GM12878 (cell line): ENCODE measurements at regions not wholly inside any gene's neighbourhood (a gene's known extent, or its start where the extent isn't known, plus 50 kb on each side); places are given as distances from the start of the nearest gene placed in this dataset.

Experiments
- ATAC-seq: fragments of 200-7000 bp; cut with Tn5 transposase; 3 replicates; pipeline ENCODE4 v1.9.1; 2020; ENCODE audit warnings: mild to moderate bottlenecking, moderate library complexity
- BruUV-seq: library from RNA; stranded (reverse); fragments of 400-500 nt; replicated peaks from 2 replicates; lab custom pipeline; 2021; lab: Mats Ljungman, UMichigan
- CTCF ChIA-PET: fragments of 300-600 bp; sonication (Branson Sonifier 250); formaldehyde crosslinking; extraction: SDS; loops from one replicate; lab custom pipeline; 2021; ENCODE audit warnings: inconsistent platforms; lab: Yijun Ruan, JAX
- POLR2A ChIA-PET: fragments of 350-600 bp; formaldehyde crosslinking; extraction: SDS; loops from one replicate; lab custom pipeline; 2021; ENCODE audit warnings: inconsistent platforms; lab: Charles Lee
- RAD21 ChIA-PET: fragments of 300-600 bp; sonication (Branson Sonifier 250); formaldehyde crosslinking; loops from one replicate; lab custom pipeline; 2023; ENCODE audit warnings: antibody characterized with exemption; ENCODE audit not compliant: unreplicated experiment; lab: Charles Lee
- SMC1A ChIA-PET: fragments of 300-600 bp; sonication (Branson Sonifier 250); formaldehyde crosslinking; loops from one replicate; lab custom pipeline; 2023; ENCODE audit not compliant: unreplicated experiment, uncharacterized antibody; lab: Charles Lee
- DNase-seq: peaks from one replicate; pipeline ENCODE4 v3.0.0-alpha.2; 2011; ENCODE audit warnings: low read depth, low spot score
- FAIRE-seq: peaks from 3 replicates; lab custom pipeline; 2011; peaks lifted over from hg19 to GRCh38; lab: Jason Lieb, UNC
- H2AFZ ChIP-seq: 2 replicates; pipeline ENCODE4 v1.6.0; 2011; ENCODE audit warnings: low read depth, low read length, control low read depth; ENCODE audit not compliant: control insufficient read depth
- H3K27ac ChIP-seq: 2 replicates; pipeline ENCODE4 v1.5.1; 2011; ENCODE audit warnings: control low read depth; ENCODE audit not compliant: control insufficient read depth, insufficient read depth
- H3K27me3 ChIP-seq, 2 experiments: replicated peaks in 1 of 2; 2 replicates each; pipeline versions ENCODE4 v1.6.0 to v1.6.1; 2011; ENCODE audit warnings: low read length in 1 of 2; ENCODE audit not compliant: control insufficient read depth in 2 of 2, insufficient read depth in 2 of 2
- H3K36me3 ChIP-seq, 2 experiments: 2 replicates each; pipeline ENCODE4 v1.5.1; 2011; ENCODE audit warnings: low read length in 1 of 2; ENCODE audit not compliant: control insufficient read depth in 2 of 2, insufficient read depth in 2 of 2
- H3K4me1 ChIP-seq: 2 replicates; pipeline ENCODE4 v1.6.1; 2011; ENCODE audit warnings: mild to moderate bottlenecking, low read length, moderate library complexity, mixed read lengths; ENCODE audit not compliant: control insufficient read depth, insufficient read depth
- H3K4me2 ChIP-seq: 2 replicates; pipeline ENCODE4 v1.6.0; 2011; ENCODE audit warnings: control low read depth; ENCODE audit not compliant: control insufficient read depth, insufficient read depth
- H3K4me3 ChIP-seq: fragments of 200-600 bp; sonication (generic); 2 replicates; pipeline ENCODE4 v1.5.1; 2016
- H3K79me2 ChIP-seq: 2 replicates; pipeline ENCODE4 v1.6.0; 2011; ENCODE audit warnings: low read length; ENCODE audit not compliant: control insufficient read depth, insufficient read depth
- H3K9ac ChIP-seq: 2 replicates; pipeline ENCODE4 v1.8.0; 2011; ENCODE audit warnings: low read length, control low read depth, mixed read lengths; ENCODE audit not compliant: control insufficient read depth, insufficient read depth
- H3K9me3 ChIP-seq: replicated peaks from 3 replicates; pipeline ENCODE4 v1.5.1; 2011; ENCODE audit warnings: mild to moderate bottlenecking, low read length; ENCODE audit not compliant: control insufficient read depth, insufficient read depth
- H4K20me1 ChIP-seq: 2 replicates; pipeline ENCODE4 v1.6.0; 2011; ENCODE audit not compliant: control insufficient read depth, insufficient read depth
- CHD2 ChIP-seq: IDR thresholded peaks from 2 replicates; pipeline ENCODE4 v1.6.1; 2011; ENCODE audit warnings: low read depth, low read length, improper control_type of control experiment, borderline replicate concordance
- E2F8 ChIP-seq: fragments of 450-650 bp; IDR thresholded peaks from 2 replicates; pipeline ENCODE4 v1.6.1; 2018; ENCODE audit warnings: mild to moderate bottlenecking, low read depth, moderate library complexity; ENCODE audit not compliant: partially characterized antibody
- FOS ChIP-seq: IDR thresholded peaks from 3 replicates; pipeline ENCODE4 v1.6.1; 2011; ENCODE audit warnings: borderline replicate concordance; ENCODE audit not compliant: insufficient read length; ENCODE audit errors: extremely low read depth
- KLF5 ChIP-seq: fragments of 450-650 bp; IDR thresholded peaks from 2 replicates; pipeline ENCODE4 v1.6.1; 2014; ENCODE audit warnings: mild to moderate bottlenecking; ENCODE audit not compliant: partially characterized antibody
- MEF2A ChIP-seq: IDR thresholded peaks from 2 replicates; pipeline ENCODE4 v1.6.1; 2011; ENCODE audit warnings: low read depth, mild to moderate bottlenecking, low read length, moderate library complexity; ENCODE audit not compliant: insufficient read depth
- MLLT1 ChIP-seq: fragments of 450-650 bp; IDR thresholded peaks from 2 replicates; pipeline ENCODE4 v1.6.1; 2016; ENCODE audit warnings: mild to moderate bottlenecking
- PML ChIP-seq: IDR thresholded peaks from 2 replicates; pipeline ENCODE4 v1.6.1; 2012; ENCODE audit warnings: low read length, inconsistent platforms
- RUNX3 ChIP-seq: IDR thresholded peaks from 2 replicates; pipeline ENCODE4 v1.6.1; 2012; ENCODE audit warnings: low read length, inconsistent platforms
- SRF ChIP-seq, 2 experiments: IDR thresholded peaks; 2 replicates each; pipeline ENCODE4 v1.6.1; 2011; ENCODE audit warnings: low read depth in 2 of 2, low read length in 2 of 2, mild to moderate bottlenecking in 1 of 2, moderate library complexity in 1 of 2
- WGBS: methylation state at CpG from one replicate; pipeline ENCODE4 v1.1.6; 2016; ENCODE audit warnings: low lambda C conversion rate; ENCODE audit not compliant: insufficient replicate concordance, insufficient coverage; ENCODE audit errors: missing lambda C conversion rate; 5-methylcytosine and 5-hydroxymethylcytosine counted together
- in situ Hi-C: fragments of 300-500 bp; cut with MboI; formaldehyde crosslinking; loops from 9 replicates; pipeline ENCODE4 v1.14.3; 2018; ENCODE audit warnings: mixed read lengths
- intact Hi-C: fragments of 100-400 bp; cut with micrococcal nuclease; formaldehyde crosslinking; loops from one replicate; pipeline ENCODE4 v1.14.2; 2022; ENCODE audit not compliant: unreplicated experiment

DNA sequence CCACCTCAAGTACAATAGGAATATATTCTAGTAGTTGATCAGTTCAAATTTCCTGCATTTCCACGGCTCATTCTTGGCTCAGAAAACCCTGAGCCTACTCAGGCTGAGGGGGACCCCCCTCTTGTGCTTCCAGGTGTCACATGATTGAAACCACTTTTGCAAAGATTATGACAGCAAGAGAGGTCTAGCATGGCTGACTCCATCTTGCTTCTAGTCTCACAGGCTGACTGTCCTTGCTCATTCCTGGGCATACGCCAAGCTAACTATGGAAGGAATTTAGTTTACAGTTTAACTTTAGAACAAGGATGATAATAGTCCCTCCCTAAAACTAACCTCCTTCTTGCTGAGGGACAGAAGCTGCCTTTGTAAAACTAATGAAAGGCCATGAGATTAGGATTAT is 154.1 kb downstream of the SNX18 start:
- no TSS peak for BruUV-seq
- H3K79me2 ChIP-seq, result no peaks in the 10 kb centered on the region
- H3K9me3 ChIP-seq, result peaks cover 7% of the 10 kb centered on the region
- RAD21 ChIA-PET, result no interaction called here
- intact Hi-C loops, result no loop called here
- no peak for DNase-seq
- no peaks in the 10 kb centered on the region for H4K20me1 ChIP-seq
- CTCF ChIA-PET, result no interaction called here
- H3K27me3 ChIP-seq, result no peaks in the 10 kb centered on the region
- no peak overlapping the region for H3K27ac ChIP-seq
- H3K4me2 ChIP-seq, result no peak overlapping the region
- TF ChIP-seq MEF2A, result no peak
- no peak for TF ChIP-seq PML
- no peak for TF ChIP-seq CHD2
- TF ChIP-seq KLF5, result no peak
- TF ChIP-seq MLLT1, result no peak
- no peak for TF ChIP-seq SRF (IDR thresholded peaks at IDR 0.05; ENCODE audit: low read depth in 2 of 2, low read length in 2 of 2)
- no peak for TF ChIP-seq FOS
- SMC1A ChIA-PET, result no interaction called here
- 46% methylated on average over 2 of the region's 2 CpGs for WGBS
- H3K9ac ChIP-seq, result no peak overlapping the region
- no peak overlapping the region for H3K4me3 ChIP-seq
- POLR2A ChIA-PET, result no interaction called here
- in situ Hi-C loops, result no loop called here
- no peak for FAIRE-seq
- ATAC-seq, result no peak
- peaks cover 10% of the 10 kb centered on the region; the same call in 1 of the 2 replicates for H3K4me1 ChIP-seq
- H2AFZ ChIP-seq, result no peak overlapping the region
- no peaks in the 10 kb centered on the region for H3K36me3 ChIP-seq

- intact Hi-C loops, result no loop called here
- H2AFZ ChIP-seq, result no peak overlapping the region
Measured at GRCh38 chr5:54671111-54671531, 153.6 kb downstream of the SNX18 start.

More at GRCh38 chr5:54671111-54671531, 153.6 kb downstream of the SNX18 start:
- Histone ChIP-seq H3K27me3 (no peaks in the 10 kb centered on the region), H4K20me1 (no peaks in the 10 kb centered on the region), H3K79me2 (no peaks in the 10 kb centered on the region), H3K27ac (no peak overlapping the region), H3K36me3 (no peaks in the 10 kb centered on the region), H3K9me3 (peaks cover 7% of the 10 kb centered on the region), H3K9ac (no peak overlapping the region), H3K4me2 (no peak overlapping the region), H3K4me3 (no peak overlapping the region), H3K4me1 (peaks cover 10% of the 10 kb centered on the region; the same call in 1 of the 2 replicates)
- FAIRE-seq (no peak), ATAC-seq (no peak), DNase-seq (no peak)
- TF ChIP-seq E2F8 (no peak), RUNX3 (peak; percentile 32), CHD2 (no peak)
- SMC1A ChIA-PET, result no interaction called here
- CTCF ChIA-PET, result no interaction called here
- BruUV-seq, result no TSS peak
- WGBS, result 0% methylated on average over 4 of the region's 4 CpGs
- RAD21 ChIA-PET, result no interaction called here
- POLR2A ChIA-PET, result no interaction called here
- in situ Hi-C loops, result no loop called here
